MM.1S (cell line): ENCODE measurements at regions not wholly inside any gene's neighbourhood (a gene's known extent, or its start where the extent isn't known, plus 50 kb on each side); places are given as distances from the start of the nearest gene placed in this dataset.

Experiments used
- DNase-seq: peaks from one replicate; pipeline ENCODE4 v3.0.0-alpha.2; 2015
- H2AFZ ChIP-seq: fragments of 300-600 bp; sonication (generic); 2 replicates; pipeline ENCODE4 v1.6.0; 2016; ENCODE audit warnings: antibody characterized with exemption, low read length
- H3F3A ChIP-seq: fragments of 300-600 bp; sonication (generic); 2 replicates; pipeline ENCODE4 v1.6.1; 2016; ENCODE audit warnings: mild to moderate bottlenecking, antibody characterized with exemption, low read length, moderate library complexity, mixed read lengths; ENCODE audit not compliant: insufficient read depth
- H3K27ac ChIP-seq: fragments of 300-600 bp; sonication (generic); 2 replicates; pipeline ENCODE4 v1.5.1; 2016; ENCODE audit warnings: mild to moderate bottlenecking, low read length
- H3K27me3 ChIP-seq: fragments of 300-600 bp; sonication (generic); replicated peaks from 2 replicates; pipeline ENCODE4 v1.6.0; 2016; ENCODE audit warnings: low read length; ENCODE audit not compliant: insufficient read depth
- H3K36me3 ChIP-seq: fragments of 300-600 bp; sonication (generic); replicated peaks from 2 replicates; pipeline ENCODE4 v1.6.1; 2016; ENCODE audit warnings: mild to moderate bottlenecking, low read length, mixed read lengths; ENCODE audit not compliant: insufficient read depth
- H3K4me1 ChIP-seq: fragments of 300-600 bp; sonication (generic); 2 replicates; pipeline ENCODE4 v1.6.1; 2016; ENCODE audit warnings: low read length, mixed read lengths
- H3K4me2 ChIP-seq: fragments of 300-600 bp; sonication (generic); 2 replicates; pipeline ENCODE4 v1.6.0; 2016; ENCODE audit warnings: low read depth, low read length
- H3K4me3 ChIP-seq: fragments of 300-600 bp; sonication (generic); 2 replicates; pipeline ENCODE4 v1.5.1; 2016; ENCODE audit warnings: low read length, mixed read lengths
- H3K79me2 ChIP-seq: fragments of 300-600 bp; sonication (generic); 2 replicates; pipeline ENCODE4 v1.6.1; 2016; ENCODE audit warnings: mixed run types, low read length, mixed read lengths
- H3K9ac ChIP-seq: fragments of 300-600 bp; sonication (generic); 2 replicates; pipeline ENCODE4 v1.6.1; 2016; ENCODE audit warnings: low read length, mixed read lengths
- H3K9me2 ChIP-seq: fragments of 300-600 bp; sonication (generic); replicated peaks from 2 replicates; pipeline ENCODE4 v1.6.1; 2016; ENCODE audit warnings: mild to moderate bottlenecking, low read length, mixed read lengths; ENCODE audit not compliant: insufficient read depth
- H3K9me3 ChIP-seq: fragments of 300-600 bp; sonication (generic); replicated peaks from 2 replicates; pipeline ENCODE4 v1.6.1; 2016; ENCODE audit warnings: mild to moderate bottlenecking, low read length, mixed read lengths; ENCODE audit not compliant: insufficient read depth
- H4K20me1 ChIP-seq: fragments of 300-600 bp; sonication (generic); 2 replicates; pipeline ENCODE4 v1.6.1; 2016; ENCODE audit warnings: mild to moderate bottlenecking, low read length, moderate library complexity, mixed read lengths; ENCODE audit not compliant: insufficient read depth
- CTCF ChIP-seq: fragments of 300-600 bp; sonication (generic); IDR thresholded peaks from 2 replicates; pipeline ENCODE4 v1.5.1; 2016; ENCODE audit warnings: antibody characterized with exemption, low read length, mixed read lengths
- EZH2 ChIP-seq: fragments of 300-600 bp; sonication (generic); optimal IDR thresholded peaks from 2 replicates; pipeline ENCODE3; 2017; ENCODE audit warnings: low read depth, mild to moderate bottlenecking, antibody characterized with exemption, low read length, mixed read lengths
- EZH2phosphoT487 ChIP-seq: fragments of 300-600 bp; sonication (generic); IDR thresholded peaks from 2 replicates; pipeline ENCODE4 v1.6.1; 2018; ENCODE audit warnings: antibody characterized with exemption, low read length

- H3K4me2 ChIP-seq: no peak overlapping the region
- no peak overlapping the region for H3K9ac ChIP-seq
- H3K36me3 ChIP-seq: no peaks in the 10 kb centered on the region
- H2AFZ ChIP-seq: no peak overlapping the region
- H3F3A ChIP-seq: no peaks in the 10 kb centered on the region
- TF ChIP-seq CTCF: no peak
- no peak for TF ChIP-seq EZH2
- no peak for TF ChIP-seq EZH2phosphoT487
- H3K9me3 ChIP-seq: no peaks in the 10 kb centered on the region
- no peaks in the 10 kb centered on the region for H4K20me1 ChIP-seq
- no peak overlapping the region for H3K27ac ChIP-seq
- H3K27me3 ChIP-seq: no peaks in the 10 kb centered on the region
- H3K79me2 ChIP-seq: no peaks in the 10 kb centered on the region
- no peaks in the 10 kb centered on the region for H3K9me2 ChIP-seq
- H3K4me1 ChIP-seq: no peaks in the 10 kb centered on the region
- DNase-seq: no peak
- no peak overlapping the region for H3K4me3 ChIP-seq
These were observed 89.6 kb upstream of the CBLB start for GRCh38 chr3:105958237-105959000.

- H3K79me2 ChIP-seq: no peaks in the 10 kb centered on the region
- no peaks in the 10 kb centered on the region for H3K36me3 ChIP-seq
- H3K4me2 ChIP-seq: no peak overlapping the region
- H4K20me1 ChIP-seq: no peaks in the 10 kb centered on the region
- H3K27me3 ChIP-seq: no peaks in the 10 kb centered on the region
- no peak for DNase-seq
- no peak overlapping the region for H3K27ac ChIP-seq
- no peaks in the 10 kb centered on the region for H3F3A ChIP-seq
- H3K4me3 ChIP-seq: no peak overlapping the region
- H3K9me3 ChIP-seq: no peaks in the 10 kb centered on the region
- H2AFZ ChIP-seq: no peak overlapping the region
- H3K4me1 ChIP-seq: no peaks in the 10 kb centered on the region
- no peaks in the 10 kb centered on the region for H3K9me2 ChIP-seq
- no peak overlapping the region for H3K9ac ChIP-seq
- TF ChIP-seq EZH2phosphoT487 (no peak), EZH2 (no peak), CTCF (no peak)
These were observed 91.0 kb upstream of the CBLB start for GRCh38 chr3:105959851-105960250.

- Histone ChIP-seq H2AFZ (no peak overlapping the region), H3K4me3 (no peak overlapping the region), H3K4me2 (no peak overlapping the region), H3K36me3 (no peaks in the 10 kb centered on the region), H3K27ac (no peak overlapping the region), H3K9me3 (no peaks in the 10 kb centered on the region), H3K79me2 (no peaks in the 10 kb centered on the region), H3K9me2 (no peaks in the 10 kb centered on the region), H3K9ac (no peak overlapping the region), H3F3A (no peaks in the 10 kb centered on the region), H3K4me1 (no peaks in the 10 kb centered on the region), H3K27me3 (no peaks in the 10 kb centered on the region), H4K20me1 (no peaks in the 10 kb centered on the region)
- no peak for DNase-seq
- TF ChIP-seq EZH2phosphoT487: no peak
- no peak for TF ChIP-seq CTCF
- no peak for TF ChIP-seq EZH2
These were observed 91.6 kb upstream of the CBLB start for GRCh38 chr3:105960381-105960780.
